ENCODE measurements at regions not wholly inside any gene's neighbourhood (a gene's known extent, or its start where the extent isn't known, plus 50 kb on each side); places are given as distances from the start of the nearest gene placed in this dataset.
A peak's percentile ranks its signal among the peaks of the same experiment; 100 is the strongest.

GRCh38 chr3:178048768-178049167 is 487.5 kb upstream of the KCNMB2 start:
- DNase-seq, result no peak

GRCh38 chr3:178054471-178054870 is 481.8 kb upstream of the KCNMB2 start:
- no peak for DNase-seq

- no peak for DNase-seq
Measured at GRCh38 chr3:178055939-178056338, 480.3 kb upstream of the KCNMB2 start.

- DNase-seq, result no peak
Measured at GRCh38 chr3:178056868-178057267, 479.4 kb upstream of the KCNMB2 start.

GRCh38 chr3:178058629-178059028 is 477.6 kb upstream of the KCNMB2 start:
- no peak for DNase-seq

DNA sequence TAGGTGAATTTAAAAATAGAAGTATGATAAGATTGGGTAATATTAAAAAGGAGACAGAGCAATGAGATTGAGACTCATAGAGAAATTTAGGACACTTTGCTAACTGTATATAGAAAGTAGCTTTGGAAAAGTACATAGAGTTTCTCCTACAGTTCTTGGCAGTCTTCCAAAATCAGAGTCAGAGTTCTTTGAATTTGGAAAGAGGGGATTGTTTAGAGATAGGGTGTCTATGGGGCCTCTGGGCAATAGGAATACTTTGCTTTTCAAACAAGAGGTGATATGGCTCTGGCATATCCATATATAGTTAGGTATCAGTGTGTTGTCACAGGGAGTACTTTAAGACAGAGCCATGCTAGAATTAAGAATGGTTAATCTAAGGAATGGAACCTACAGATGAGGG is 477.1 kb upstream of the KCNMB2 start:
- no peak for DNase-seq

DNA sequence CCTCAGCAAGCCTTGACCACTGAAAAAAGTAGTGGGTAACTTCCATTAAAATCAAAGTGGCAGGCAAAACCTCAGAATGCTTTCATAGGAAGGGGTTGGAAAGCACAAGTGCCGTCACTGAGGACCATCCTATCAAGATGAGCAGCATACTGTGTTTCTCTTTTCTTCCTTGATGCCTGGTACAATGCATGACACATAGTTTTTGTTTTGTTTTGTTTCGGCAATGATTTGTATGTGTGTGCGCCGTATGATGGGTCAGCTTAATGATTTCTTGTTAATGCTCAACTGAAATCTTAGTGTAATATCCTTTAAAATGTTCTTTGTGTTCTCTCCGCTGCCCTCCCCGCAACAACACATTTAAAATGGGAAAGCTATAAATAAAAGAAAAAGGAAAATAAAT is 476.4 kb upstream of the KCNMB2 start:
- DNase-seq, result no peak

- no peak for DNase-seq
Measured at GRCh38 chr3:178060407-178060806, 475.8 kb upstream of the KCNMB2 start.

DNA sequence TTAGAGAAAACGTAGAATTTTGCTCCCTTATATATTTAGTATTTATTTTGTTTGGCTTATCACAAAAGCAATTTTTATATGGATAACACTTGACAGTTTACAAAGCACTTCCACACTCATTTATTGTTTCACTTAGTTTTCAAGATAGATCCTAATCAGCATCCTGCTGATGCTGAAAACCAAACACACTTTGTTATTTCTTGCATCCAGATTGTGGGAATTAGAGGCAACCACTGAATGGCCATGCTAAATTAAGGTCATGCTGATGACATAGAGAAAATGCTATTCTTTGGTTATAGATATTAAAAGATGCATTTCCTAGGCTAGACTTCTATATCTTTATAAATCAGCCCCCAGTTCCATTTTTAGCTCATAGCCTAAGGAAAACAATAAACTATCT is 474.1 kb upstream of the KCNMB2 start:
- DNase-seq, result no peak

GRCh38 chr3:178063461-178063860 is 472.8 kb upstream of the KCNMB2 start:
- DNase-seq, result no peak

- DNase-seq, result no peak
Measured at GRCh38 chr3:178067721-178068120, 468.5 kb upstream of the KCNMB2 start.

DNA sequence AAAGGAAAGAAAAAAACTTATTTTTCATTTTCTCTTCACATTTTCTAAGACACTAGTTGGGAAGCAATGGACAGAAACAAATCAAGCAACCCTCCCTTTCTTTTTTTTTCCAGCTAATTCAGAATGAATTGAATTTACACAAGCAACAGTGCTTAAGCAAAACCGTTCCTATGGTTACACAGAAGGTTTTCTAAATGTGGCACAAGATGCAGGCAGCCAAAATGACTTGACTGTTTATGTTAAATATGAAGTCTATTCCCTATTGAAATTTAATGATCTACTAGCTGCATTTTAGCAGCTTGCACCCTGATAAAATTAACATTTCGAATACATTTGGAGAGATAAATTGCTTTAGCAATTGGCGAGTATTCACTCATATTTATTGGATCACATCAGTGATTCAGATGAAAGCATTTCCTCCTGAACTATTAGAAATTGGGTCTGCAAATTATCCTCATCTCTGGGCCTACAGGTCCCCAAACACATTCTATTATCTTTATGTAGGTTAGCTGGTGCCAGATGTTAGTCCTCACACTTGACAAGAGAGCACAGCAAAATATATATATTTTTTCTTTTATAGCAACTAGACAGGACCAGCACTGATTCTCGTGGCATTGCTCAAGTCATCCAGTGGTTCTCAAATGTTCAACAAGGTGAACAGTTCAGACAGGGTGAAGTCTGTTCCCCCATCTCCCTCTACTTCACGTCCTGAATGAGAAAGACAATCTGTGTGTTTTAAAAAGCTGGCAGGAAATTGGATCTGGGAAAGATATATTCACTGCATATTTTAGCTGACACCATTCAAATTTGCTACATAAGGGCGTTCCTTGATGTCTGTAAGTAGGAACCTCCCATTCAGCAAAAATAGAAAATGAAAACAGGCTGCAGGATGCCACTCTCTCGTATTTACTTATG is 463.6 kb upstream of the KCNMB2 start:
- DNase-seq, result no peak

DNA sequence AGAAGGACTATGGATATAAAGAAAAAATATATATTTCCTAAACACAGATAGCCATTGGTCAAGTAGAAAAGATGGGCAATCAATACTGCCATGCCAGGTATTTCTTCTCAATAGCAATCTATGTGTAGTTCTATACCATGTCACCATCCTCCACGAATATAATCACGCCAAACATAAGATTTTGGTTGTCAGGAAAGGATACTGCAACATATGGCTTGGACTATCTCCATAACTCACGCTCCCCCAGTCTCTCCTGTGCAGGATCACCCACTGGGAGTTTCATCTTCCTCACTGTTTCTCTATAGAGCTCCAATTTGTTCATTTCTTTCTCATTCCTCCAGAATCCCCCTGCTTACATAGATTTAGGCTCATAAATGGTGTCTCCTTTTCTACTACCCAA is 462.9 kb upstream of the KCNMB2 start:
- DNase-seq, result no peak

DNA sequence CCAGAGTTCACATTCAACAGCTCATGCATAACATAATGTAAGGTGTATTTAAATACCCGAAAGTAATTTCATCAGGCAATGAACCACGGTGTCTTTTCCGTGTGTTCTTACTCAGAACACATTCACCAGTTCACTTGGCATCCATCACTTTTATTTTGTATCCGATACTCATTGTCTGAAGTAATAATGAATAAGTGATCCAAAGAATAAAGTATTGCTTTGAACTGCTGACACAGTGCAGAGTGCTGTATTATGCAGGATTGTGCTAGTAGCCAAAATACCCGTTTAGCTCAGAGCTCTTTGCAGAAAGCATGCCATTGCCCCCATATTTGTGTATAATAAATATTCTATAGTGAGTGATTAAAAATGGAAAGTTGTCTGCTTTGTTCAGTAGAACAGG is 460.9 kb upstream of the KCNMB2 start:
- no peak for DNase-seq

DNA sequence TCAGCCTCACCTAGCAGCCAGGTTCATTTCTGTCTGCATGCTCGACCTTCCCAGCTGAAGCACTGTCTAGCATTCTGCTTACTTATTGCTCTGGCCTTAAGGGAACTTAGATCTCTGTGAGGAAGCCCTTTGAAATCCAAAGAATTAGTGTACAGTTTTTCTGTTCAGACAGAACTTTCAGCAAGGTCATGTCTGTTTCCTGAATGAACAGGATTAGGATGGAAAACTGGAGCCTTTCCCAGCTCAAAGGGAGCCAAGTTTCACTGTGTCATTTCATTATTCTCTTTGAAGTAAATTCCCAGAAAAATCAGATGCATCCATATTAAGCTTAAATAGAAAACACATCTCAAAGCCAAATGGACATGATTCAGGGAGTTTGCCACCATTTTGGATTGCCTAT is 457.3 kb upstream of the KCNMB2 start:
- no peak for DNase-seq

GRCh38 chr3:178079966-178080365 is 456.3 kb upstream of the KCNMB2 start:
- no peak for DNase-seq

GRCh38 chr3:178082326-178082906 is 453.8 kb upstream of the KCNMB2 start:
- DNase-seq, result no peak

DNA sequence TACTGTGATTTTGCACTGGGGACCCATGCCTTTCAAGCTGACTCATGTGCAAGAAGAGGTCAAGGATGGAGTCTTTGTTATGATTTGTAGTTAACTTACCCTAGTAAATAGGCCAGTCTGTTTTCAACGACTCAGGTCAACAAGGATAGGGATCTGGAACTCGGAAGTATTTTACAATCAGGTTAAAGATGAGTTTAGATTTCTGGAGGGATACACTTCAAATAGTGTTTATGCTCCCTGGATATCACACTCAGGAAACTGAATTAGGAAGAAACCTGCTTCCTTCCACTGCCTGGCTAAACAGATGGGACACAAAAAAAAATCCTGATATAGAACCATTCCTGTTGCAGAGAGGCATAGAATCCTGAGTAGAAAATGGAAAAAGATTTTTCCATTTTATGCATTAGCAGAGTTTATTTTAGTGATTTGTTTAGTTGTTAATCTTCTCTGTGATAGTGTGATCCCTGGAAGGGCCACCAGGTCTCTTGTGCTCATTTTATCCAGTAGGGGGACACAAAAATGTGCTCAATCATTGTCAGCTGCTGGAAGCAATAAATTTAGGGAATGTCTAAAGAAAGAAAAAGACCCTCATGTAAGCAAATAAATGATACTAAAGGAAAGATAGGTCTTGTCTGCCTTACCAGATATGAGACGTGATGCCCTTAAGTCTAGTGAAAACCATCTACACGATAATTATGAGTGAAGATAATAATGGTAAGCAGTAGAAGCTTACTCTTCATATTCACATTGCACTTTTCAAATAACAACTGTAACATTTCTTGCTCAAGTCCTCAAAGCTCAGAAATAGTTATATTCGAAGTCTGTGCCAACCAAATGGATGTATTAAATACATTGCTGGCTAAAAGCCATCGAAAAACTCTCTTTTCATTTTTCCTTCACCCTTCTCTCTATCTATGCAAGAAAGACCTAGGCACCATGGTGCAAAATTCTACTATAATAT is 452.1 kb upstream of the KCNMB2 start:
- DNase-seq, result peak in 1 of 2 experiments; percentile 37

- DNase-seq, result peak; percentile 82 to 84
Measured at GRCh38 chr3:178084938-178085816, 451.1 kb upstream of the KCNMB2 start.

- DNase-seq, result no peak
Measured at GRCh38 chr3:178085817-178086123, 450.5 kb upstream of the KCNMB2 start.

DNA sequence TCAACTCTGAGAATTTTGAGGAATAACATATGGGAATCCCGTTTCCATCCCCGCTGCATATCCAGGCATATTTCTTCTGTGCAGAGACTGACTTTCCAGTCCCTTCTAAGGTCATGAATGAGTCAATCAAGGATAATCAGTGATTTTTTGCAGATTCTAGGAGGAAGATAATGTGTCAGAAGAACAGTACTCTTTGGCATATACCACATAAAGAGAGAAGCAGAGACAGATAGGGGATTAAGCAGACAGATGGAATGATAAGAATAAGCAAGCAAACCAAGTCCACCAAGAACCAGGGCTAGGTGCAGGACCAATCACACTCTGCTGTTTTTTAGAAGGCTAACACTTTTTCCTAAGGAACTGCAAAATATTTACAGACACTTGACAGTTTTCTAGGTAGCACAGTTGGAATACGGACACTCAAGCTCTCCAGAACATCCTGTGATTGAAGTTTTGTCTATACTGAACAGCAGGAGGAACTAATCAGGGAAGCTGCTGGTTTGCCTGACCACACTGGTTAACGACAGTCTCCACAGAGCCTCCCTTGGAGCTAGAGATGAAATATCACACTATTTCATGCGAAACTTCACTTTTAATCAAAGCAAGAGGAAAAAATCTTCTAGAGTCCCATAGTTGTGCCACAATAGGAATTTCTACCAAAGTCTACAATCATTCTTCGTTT is 450.0 kb upstream of the KCNMB2 start:
- no peak for DNase-seq

- no peak for DNase-seq
Measured at GRCh38 chr3:178087376-178087775, 448.9 kb upstream of the KCNMB2 start.
